NCI-H2107 (cell line): ENCODE measurements at regions not wholly inside any gene's neighbourhood (a gene's known extent, or its start where the extent isn't known, plus 50 kb on each side); places are given as distances from the start of the nearest gene placed in this dataset.
"Not testable (repeated sequence)": the region's sequence is repeated elsewhere in the genome, so short reads cannot be mapped to it uniquely, and the experiment has no call there.

Experiments used
- DNase-seq: peaks from one replicate; lab custom pipeline; 2025; lab: John Stamatoyannopoulos, UW

DNA sequence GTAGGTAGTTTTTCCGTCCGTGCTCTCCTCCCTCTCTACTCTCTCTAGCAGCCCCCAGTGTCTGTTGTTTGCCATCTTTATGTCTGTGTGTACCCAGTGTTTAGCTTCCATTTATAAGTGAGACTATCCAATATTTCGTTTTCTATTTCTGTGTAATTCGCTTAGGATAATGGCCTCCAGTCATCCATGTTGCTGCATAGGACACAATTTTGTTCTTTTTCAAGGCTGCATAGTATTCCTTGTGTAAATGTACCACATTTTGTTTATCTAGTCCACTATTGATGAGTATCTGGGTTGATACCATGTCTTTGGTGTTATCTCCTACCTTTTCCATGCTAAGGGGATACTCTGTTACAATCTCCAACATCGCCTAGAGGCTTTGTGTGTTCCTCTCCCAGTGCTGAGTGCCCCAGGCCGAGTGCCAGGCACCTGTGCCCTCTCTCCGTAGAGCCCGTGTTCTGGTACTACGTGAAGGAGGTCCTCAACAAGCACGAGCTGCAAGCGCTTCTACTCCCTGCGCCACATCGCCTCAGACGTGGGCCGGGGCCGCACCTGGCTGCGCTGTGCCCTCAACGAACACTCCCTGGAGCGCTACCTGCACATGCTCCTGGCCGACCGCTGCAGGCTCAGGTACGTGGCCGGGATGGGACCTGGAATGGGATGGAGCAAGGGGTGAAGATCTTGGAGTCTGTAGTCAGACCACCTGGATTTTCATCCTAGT lies 51.0 kb downstream of the NPIPB11 start:
- DNase-seq, result not testable (repeated sequence)

DNA sequence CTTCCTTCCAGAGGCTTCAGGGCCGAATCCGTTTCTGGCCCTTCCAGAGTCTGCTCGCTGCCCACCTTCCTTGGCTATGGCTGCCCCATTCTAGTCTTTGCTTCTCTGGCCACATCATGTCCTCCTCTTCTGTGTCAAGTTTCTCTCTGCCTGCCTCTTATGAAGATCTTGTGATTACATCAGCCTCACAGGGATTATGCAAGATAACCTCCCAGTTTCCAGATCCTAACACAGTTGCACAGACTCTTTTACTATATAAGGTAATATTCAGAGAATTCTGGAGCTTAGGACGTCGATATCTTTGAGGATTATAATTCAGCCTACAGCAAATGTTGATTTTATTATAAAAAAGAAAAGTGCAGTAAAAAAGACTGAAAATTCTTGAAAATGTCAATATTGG lies 52.1 kb downstream of the NPIPB11 start:
- DNase-seq, result not testable (repeated sequence)

DNA sequence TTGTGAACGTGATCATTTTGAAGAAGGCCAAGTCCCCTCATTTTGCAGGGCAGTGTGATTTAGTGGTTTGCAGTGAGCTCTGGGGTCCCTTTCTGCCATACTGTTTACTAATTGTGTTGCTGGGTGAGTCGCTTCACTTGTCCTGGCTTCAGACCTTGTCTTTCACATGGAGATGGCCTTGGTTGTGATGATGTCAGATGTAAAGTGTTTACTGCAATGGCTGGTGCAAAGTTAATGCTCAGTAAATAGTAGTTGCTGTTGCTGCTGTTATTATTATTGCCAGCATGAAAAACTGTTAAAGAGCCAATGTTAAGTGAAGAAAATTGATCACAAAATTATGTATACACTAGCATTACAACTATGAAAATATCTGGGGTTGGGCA lies 53.9 kb downstream of the NPIPB11 start:
- not testable (repeated sequence) for DNase-seq

DNA sequence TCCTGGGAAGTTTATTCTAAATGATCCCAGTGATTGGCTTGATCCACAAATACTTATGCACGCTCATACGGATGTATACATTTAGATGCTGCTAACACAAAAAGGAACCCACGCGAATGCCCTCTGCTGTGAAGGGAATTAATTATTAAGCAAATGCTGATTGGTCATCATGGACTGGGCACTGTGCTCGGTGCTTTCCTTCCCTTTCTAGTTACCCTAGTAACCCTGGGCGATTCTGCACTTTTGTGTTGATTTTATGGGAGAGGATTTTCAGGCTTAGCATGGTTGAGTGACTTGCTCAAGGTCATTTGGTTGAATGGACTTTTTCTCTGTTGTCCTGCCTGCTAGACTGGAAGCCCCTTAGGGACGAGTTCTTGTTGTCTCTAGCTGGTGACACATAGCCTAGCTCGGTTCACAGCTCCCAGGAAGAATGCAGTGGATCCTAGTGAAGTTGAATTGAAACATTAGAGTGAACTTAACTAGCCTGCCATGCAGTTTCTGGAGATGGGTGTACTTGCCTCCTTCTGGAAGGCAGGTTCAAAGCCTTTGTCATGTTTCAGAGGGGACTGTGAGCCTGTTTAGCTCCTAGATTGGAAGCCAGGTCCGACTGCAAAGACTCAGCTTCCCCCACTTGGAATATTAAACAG lies 54.4 kb downstream of the NPIPB11 start:
- DNase-seq, result not testable (repeated sequence)

DNA sequence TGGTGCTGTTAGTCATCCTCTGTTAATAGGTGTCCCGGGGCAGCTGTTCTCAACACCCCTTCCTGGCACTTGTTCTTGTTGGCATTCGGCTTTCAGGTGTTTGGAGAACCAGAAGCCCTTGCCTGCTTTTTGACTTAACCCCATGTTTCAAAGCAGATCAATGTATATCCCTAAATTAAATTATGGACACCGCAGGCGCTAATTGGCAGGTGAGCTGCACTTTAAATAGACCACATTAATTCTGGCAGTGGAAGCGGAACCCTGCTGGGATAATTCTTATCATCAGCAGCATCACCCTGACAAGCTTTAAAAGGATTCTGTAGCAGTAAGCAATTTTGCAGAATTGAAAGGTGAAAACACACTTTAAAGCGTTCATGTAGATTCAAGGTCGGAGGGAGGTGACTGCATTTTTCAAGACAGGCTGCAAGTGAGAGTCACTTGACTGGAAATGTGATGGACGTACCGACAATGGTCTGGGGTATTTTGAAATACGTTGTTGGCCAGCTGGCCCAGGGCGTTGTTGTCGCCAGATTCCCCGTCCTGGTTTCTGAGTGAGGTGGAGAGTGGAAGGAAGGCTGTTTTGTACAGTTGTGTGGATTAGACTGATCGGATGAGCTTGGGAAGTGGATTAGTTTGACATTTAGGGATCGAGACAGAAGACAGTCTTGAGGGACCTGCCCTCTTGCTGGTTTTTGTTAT lies 55.1 kb downstream of the NPIPB11 start:
- DNase-seq, result not testable (repeated sequence)

DNA sequence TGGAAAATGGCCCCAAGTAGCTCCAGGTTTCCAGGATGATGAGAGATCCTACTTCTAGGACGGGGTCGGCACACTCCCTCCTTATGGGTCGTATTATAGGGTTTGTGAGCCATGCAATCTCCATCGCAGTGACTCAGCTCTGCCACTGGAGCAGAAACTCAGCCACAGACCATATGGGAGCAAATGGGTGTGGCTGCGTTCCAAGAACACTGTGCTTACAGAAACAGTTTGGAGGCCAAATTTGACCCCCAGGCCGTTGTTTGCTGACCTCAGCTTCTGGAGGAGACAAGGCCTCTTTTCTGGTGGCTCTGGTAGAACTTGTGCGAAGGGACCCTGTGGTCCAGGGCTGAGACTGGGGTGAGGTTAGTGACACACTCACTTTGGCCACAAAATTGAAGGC lies 56.5 kb downstream of the NPIPB11 start:
- not testable (repeated sequence) for DNase-seq

DNA sequence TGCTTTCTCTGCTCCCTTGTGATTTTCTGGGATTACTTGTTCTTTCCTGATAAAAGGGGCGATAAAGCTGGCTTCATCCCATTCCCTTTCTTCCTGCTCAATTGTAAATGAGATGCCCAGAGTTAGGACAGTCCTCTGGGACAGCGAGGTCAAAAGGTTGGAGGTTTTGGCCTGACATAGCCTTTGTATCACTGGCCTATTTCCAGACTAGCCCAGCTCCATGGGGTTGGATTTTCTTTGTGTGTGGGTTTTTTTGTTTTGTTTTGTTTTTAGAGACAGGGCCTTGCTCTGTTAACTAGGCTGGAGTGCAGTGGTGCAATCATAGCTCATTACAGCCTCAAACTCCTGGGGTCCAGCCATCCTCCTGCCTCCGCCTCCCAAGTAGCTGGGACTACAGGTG lies 57.8 kb downstream of the NPIPB11 start:
- not testable (repeated sequence) for DNase-seq

DNA sequence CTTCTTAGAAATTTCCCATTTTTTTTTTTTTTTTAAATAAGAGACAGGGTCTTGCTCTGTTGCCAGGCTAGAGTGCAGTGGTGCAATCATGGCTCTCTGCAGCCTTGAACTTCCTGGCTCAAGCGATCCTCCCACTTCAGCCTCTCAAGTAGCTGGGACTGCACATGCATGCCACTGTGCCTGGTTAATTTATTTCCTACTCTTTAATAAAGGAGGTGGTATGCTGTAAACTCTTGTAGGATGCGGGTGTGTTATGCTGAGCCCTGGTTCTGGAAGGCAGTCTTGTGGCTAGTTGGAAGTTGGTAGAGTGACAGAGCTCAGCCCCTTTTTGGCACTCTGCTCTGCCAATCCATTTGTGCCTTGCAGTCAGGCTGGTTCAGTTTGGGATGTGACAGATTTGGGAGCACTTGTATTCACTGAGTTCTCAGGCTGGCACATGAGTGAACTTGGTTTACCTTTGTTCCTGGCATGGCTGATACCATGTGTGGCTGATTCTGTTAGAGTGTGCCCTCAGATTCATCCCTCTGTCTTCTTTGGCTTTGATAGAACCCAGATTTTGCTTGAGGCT lies 58.3 kb downstream of the NPIPB11 start:
- DNase-seq, result not testable (repeated sequence)

DNA sequence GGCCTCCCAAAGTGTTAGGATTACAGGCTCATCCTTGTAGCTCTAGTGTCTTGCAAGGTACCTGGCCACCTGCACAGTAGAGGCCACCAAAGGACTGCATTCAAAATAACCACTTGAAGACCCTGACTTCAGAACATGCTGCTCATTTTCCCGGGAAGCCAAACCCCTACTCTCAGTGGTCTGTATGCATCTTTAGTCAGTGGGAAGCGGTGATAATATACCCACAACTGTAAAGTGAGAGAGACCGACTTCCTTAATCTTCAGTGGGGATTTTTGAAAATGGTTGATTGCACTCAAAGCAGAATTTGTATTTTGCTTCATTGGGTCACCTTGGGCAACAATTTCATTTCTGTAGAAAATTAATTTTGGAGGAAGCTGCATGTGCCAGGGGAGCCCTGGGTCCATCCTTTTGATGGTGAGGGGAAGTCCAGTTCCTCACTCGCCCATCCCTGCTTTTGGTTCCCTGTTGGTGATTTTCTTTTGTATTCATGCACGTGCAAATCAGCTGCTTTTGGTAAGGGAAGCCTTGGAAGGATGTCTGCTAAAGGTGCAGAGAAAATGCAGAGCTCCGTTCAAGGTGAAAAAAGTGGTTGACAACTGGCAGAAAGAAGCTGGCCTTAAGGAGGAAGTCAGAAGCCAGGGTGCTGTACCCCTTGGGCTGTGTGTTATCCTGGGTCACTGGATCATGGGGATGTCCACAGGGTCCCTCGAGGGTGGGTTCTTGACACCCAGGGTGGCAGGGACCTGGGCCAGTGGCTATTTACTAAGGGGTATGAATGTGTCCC lies 59.5 kb downstream of the NPIPB11 start:
- DNase-seq, result not testable (repeated sequence)

DNA sequence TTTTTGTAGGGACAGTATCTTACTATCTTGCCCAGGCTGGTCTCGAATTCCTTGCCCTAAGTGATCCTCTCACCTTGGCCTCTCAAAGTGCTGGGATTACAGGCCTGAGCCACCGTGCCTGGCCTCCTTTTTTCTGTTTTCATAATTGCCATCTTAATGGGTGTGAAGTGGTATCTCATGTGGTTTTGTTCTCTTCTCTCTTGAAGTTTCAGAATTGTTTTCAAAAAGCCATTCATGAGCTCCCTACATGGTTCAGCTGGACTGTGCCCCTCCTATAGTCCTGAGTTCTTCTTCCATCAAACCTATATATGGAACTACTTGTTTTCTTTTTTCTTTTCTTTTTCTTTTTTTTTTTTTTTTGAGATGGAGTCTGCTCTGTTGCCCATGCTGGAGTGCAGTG lies 60.3 kb downstream of the NPIPB11 start:
- DNase-seq, result not testable (repeated sequence)

DNA sequence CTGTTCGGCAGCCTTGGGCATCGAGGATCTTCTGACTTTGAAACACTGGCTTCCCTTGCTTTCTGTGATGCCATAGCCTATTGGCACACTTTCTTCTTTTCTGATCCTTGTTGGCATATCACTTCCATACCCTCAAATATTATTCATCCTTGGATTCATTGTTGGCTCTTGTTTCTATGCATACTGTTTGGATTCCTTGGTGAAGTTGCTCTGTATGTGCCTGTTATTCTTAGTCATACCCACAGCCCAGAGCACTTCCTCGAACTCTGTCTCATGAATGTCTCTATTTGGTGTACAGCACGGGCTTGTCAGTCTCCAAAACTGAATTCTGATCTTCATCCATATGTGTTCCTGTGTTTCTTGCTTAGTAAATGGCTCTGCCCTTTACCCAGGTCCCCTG lies 63.6 kb downstream of the NPIPB11 start:
- DNase-seq, result not testable (repeated sequence)

DNA sequence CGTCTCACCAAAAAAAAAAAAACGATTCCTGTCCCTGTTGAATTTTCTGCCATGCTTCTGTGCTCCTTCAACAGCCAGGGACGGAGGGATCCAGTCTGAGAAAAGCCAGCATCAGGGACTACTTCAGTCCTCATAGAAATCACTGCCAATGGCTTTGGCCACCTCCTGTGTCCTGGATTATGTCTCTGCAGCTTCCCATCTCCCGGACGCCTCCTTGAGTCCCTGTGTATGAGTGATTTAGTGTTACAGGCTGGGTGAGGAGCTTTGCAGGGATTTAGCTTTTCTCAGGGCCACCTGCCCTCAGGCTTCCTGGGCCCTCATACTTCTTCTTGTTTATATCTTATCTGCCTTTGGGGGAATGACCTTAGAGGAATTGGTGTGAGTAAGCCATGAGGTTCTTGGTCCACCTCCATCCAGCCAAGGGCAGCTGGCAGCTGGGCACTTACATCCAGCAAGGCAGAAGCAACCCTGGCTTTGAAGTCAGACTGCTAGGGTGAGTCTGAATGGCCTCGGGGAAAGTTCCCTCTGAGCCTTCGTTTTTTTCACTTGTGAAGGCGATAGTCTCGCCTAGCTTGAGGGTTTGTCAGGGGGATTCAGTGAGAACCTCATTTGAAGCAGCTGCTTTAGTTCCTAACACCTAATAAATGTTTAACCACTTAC lies 65.6 kb downstream of the NPIPB11 start:
- not testable (repeated sequence) for DNase-seq

DNA sequence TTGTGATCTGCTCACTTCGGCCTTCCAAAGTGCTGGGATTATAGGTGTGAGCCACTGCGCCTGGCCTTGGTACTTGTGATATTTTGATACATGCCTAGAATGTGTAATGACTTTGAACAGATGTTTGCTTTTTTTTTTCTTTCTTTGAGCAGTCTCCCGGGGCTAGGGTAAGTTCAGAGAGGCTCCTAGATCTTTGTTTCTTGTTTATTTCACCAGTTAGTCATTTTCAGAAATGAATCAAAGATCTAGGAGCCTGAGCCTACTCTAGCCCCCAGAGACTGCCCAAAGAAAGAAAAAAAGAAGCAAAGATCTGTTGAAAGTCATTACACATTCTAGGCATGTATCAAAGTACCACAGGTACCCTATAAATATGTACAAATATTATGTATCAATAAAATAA lies 66.3 kb downstream of the NPIPB11 start:
- DNase-seq, result not testable (repeated sequence)

DNA sequence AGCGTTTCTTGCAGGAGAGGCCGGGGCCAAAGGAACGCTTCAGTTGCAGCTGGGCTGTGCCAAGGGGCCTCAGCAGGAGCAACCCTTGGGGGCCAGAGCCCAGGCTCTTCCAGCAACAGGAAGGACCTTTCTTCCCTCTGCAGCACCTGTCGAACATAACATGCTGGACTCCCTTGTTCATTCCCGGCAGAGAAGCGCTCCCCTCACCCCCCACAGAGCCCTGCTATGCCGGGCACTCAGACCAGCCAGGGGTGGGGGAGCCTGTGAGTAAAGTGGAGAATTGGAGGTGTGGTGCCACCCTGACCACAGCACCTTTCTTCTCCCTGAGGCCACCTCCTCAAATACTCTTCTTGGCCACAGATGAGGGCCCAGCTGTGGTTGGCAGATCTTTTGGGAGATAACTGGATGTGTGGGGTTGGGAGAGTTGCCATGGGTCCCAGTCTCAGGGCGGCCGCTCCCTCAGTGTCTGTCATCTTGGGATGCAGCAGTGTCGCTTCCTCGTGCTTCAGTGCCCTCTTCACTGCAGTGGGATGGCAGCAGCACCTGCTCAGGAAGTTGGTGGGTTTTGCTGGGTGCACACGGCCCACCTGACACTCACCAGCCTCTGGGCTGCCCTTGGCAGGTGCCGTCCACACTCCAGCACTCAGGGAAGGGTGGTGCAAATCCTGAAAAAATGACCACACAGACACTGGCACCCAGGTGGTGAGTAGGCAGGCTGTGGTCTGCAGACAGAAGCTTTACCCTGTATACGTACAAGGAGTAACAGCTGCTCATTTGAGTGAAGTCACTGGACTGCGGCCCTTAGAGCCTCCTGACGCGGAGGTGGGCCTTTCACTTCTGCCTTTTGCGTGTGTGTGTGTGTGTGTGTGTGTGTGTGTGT lies 67.5 kb downstream of the NPIPB11 start:
- not testable (repeated sequence) for DNase-seq

DNA sequence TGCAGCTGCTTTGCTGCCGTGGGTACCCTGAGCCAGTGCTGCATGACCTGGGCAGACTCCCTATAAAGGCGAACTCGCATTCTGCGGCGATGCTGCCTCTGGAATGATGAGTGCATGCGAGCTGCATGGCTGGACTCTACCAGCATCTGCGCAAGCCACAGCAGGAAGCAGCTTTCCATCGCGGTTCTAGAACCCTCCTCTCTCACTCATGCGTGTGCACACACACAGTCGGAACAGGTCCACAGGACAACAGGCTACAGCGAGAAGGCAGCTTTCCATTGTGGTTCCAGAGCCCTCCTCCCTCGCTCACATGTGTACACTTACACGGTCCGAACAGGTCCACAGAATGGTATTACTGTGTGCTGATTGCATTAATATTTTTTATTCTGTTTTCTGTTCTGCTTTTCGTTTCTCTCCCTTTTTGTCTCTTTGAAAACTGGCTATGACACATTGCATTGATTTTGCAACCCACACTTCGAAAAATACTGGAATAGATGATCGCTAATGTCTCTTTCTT lies 69.1 kb downstream of the NPIPB11 start:
- DNase-seq, result not testable (repeated sequence)

DNA sequence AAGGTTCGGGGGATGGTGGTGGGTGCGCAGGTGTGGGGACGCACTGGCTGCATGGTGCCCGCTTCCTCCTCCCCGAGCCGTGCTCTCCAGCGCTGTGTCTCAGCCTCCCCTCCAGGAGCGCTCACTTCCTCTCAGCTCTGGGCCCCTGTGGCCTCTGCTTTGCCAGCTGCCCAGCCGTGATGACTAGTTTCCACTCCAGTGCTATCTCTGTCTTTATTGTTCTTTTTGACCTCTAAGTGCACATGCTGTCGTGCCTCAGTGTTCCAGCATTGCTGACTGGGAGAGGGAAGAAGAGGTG lies 71.0 kb downstream of the NPIPB11 start:
- not testable (repeated sequence) for DNase-seq

DNA sequence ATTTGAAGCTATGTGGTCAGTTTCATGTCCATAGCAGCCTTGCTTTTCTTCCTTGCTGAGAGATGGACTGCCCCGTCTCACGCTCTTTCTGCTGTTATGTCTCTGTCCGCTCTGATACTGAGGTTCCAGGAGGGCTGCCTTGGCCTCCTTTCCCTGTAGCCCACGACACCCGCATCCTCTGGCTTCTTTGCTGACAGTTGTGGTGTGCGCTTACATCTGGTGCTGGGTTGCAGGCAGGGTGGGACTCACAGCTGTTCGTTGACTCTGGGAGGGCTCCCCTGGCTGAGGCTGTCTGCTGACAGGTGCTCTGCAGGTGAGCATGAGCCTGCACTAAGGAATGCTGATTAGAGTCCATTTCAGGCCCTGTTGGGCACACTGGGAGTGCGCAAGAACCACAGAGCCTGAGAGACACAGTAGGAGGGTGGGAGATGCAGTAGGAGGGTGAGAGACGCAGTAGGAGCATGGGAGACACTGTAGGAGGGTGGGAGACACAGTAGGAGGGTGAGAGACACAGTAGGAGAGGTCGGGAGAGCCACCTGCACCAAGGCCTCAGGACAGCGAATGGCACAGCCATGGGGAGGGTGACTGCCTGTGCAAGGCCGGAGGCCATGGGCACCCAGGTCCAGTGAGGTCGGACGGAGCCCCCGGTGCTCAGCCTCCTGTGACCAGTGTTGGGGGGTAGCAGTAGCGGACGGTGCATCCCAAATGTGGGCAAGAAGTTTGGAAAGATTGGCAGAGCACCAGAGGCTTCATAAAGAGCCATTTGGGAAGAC lies 71.5 kb downstream of the NPIPB11 start:
- not testable (repeated sequence) for DNase-seq

DNA sequence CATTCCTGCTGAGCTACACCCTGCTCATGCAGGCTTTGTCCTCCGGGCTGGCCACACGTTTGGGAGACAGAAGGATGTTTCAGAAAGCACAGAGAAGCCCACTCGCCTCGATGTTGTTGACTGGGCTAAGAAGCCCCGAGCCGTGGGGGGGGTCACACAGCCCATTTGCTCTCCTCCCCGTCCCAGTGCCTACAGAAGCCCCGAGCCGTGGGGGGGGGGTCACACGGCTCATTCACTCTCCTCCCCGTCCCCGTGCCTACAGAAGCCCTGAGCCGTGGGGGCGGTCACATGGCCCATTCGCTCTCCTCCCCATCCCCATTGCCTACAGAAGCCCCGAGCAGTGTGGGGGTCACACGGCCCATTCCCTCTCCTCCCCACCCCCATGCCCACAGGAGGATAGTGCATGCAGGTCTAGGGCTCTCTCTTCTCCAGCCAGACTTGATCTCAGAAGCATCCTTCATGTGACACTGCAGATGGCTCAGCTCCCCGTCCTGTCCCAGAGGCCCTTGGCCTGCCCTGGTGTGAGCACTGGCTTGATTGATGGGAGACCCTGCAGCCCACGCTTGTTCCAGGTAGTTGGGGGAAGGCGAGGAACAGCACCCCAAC lies 72.9 kb downstream of the NPIPB11 start:
- DNase-seq, result not testable (repeated sequence)

DNA sequence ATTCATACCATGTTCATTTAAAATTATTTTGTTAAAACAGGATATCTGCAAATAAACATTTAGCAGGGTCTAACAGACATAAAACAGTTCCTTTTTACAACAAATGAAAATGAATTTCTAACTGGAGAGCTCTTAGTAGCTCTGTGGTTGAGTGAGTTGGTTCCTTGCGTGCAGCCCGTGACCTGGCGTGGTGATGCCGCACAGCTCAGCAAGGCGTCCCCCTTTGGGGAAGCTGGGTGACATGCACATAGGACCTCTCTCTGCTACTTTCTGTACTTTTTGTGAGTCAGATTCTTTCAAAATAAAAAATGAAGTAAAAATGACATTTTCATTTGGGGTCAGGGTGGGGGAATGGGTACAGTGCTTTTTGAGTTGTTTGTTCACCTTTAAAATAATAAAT lies 75.9 kb downstream of the NPIPB11 start:
- DNase-seq, result not testable (repeated sequence)
